ENCODE measurements at regions not wholly inside any gene's neighbourhood (a gene's known extent, or its start where the extent isn't known, plus 50 kb on each side); places are given as distances from the start of the nearest gene placed in this dataset.

- Mint-ChIP-seq H3K4me3 (no peak overlapping the region), H3K9me3 (no peaks in the 10 kb centered on the region), H3K27ac (no peak overlapping the region), H3K4me1 (no peaks in the 10 kb centered on the region), H3K36me3 (no peaks in the 10 kb centered on the region)
- no peak for DNase-seq (ENCODE audit: low spot score in 2 of 2)
- no peak for ATAC-seq
Observed at GRCh38 chr1:90809996-90810395, 92.9 kb upstream of the BARHL2 start.

GRCh38 chr1:90809093-90809492, 92.0 kb upstream of the BARHL2 start:
- ATAC-seq (no peak), DNase-seq (ENCODE audit: low spot score in 2 of 2) (no peak)
- Mint-ChIP-seq H3K36me3 (no peaks in the 10 kb centered on the region), H3K9me3 (no peaks in the 10 kb centered on the region), H3K4me1 (no peaks in the 10 kb centered on the region), H3K4me3 (no peak overlapping the region), H3K27ac (no peak overlapping the region)

- H3K9me3 Mint-ChIP-seq, result no peaks in the 10 kb centered on the region
- H3K36me3 Mint-ChIP-seq, result no peaks in the 10 kb centered on the region
- no peak overlapping the region for H3K27ac Mint-ChIP-seq
- DNase-seq (ENCODE audit: low spot score in 2 of 2) (no peak), ATAC-seq (no peak)
- H3K4me3 Mint-ChIP-seq, result no peak overlapping the region
- H3K4me1 Mint-ChIP-seq, result no peaks in the 10 kb centered on the region
Observed at GRCh38 chr1:90807329-90807728, 90.2 kb upstream of the BARHL2 start.

- no peak overlapping the region for H3K27ac Mint-ChIP-seq
- H3K36me3 Mint-ChIP-seq, result no peaks in the 10 kb centered on the region
- ATAC-seq (no peak), DNase-seq (ENCODE audit: low spot score in 2 of 2) (no peak)
- H3K4me1 Mint-ChIP-seq, result no peaks in the 10 kb centered on the region
- no peaks in the 10 kb centered on the region for H3K9me3 Mint-ChIP-seq
- no peak overlapping the region for H3K4me3 Mint-ChIP-seq
Observed at GRCh38 chr1:90802622-90803021, 85.5 kb upstream of the BARHL2 start.

GRCh38 chr1:90800012-90800717, 83.1 kb upstream of the BARHL2 start:
- Mint-ChIP-seq H3K9me3 (no peaks in the 10 kb centered on the region), H3K27ac (no peak overlapping the region), H3K36me3 (no peaks in the 10 kb centered on the region), H3K4me3 (no peak overlapping the region), H3K4me1 (no peaks in the 10 kb centered on the region)
- ATAC-seq, result peak; percentile 24
- DNase-seq (ENCODE audit: low spot score in 2 of 2), result no peak

GRCh38 chr1:90799326-90799725, 82.2 kb upstream of the BARHL2 start:
- Mint-ChIP-seq H3K27ac (no peak overlapping the region), H3K36me3 (no peaks in the 10 kb centered on the region), H3K4me3 (no peak overlapping the region), H3K9me3 (no peaks in the 10 kb centered on the region), H3K4me1 (no peaks in the 10 kb centered on the region)
- ATAC-seq (no peak), DNase-seq (ENCODE audit: low spot score in 2 of 2) (no peak)

GRCh38 chr1:90798883-90799282, 81.8 kb upstream of the BARHL2 start:
- Mint-ChIP-seq H3K36me3 (no peaks in the 10 kb centered on the region), H3K4me3 (no peak overlapping the region), H3K4me1 (no peaks in the 10 kb centered on the region), H3K27ac (no peak overlapping the region), H3K9me3 (no peaks in the 10 kb centered on the region)
- DNase-seq (ENCODE audit: low spot score in 2 of 2), result no peak
- no peak for ATAC-seq

GRCh38 chr1:90798344-90798743, 81.2 kb upstream of the BARHL2 start:
- Mint-ChIP-seq H3K9me3 (no peaks in the 10 kb centered on the region), H3K27ac (no peak overlapping the region), H3K36me3 (no peaks in the 10 kb centered on the region), H3K4me3 (no peak overlapping the region), H3K4me1 (no peaks in the 10 kb centered on the region)
- no peak for ATAC-seq
- DNase-seq (ENCODE audit: low spot score in 2 of 2), result no peak

GRCh38 chr1:90795431-90795830, 78.3 kb upstream of the BARHL2 start:
- no peak overlapping the region for H3K27ac Mint-ChIP-seq
- no peaks in the 10 kb centered on the region for H3K9me3 Mint-ChIP-seq
- no peaks in the 10 kb centered on the region for H3K36me3 Mint-ChIP-seq
- no peaks in the 10 kb centered on the region for H3K4me1 Mint-ChIP-seq
- ATAC-seq (no peak), DNase-seq (ENCODE audit: low spot score in 2 of 2) (no peak)
- no peak overlapping the region for H3K4me3 Mint-ChIP-seq

- Mint-ChIP-seq H3K27ac (no peak overlapping the region), H3K4me1 (no peaks in the 10 kb centered on the region), H3K4me3 (no peak overlapping the region), H3K9me3 (peaks cover 3% of the 10 kb centered on the region), H3K36me3 (no peaks in the 10 kb centered on the region)
- DNase-seq (ENCODE audit: low spot score in 2 of 2), result no peak
- ATAC-seq, result no peak
Observed at GRCh38 chr1:90786709-90787108, 69.6 kb upstream of the BARHL2 start.

- Mint-ChIP-seq H3K9me3 (no peaks in the 10 kb centered on the region), H3K36me3 (no peaks in the 10 kb centered on the region), H3K27ac (no peak overlapping the region), H3K4me3 (no peak overlapping the region), H3K4me1 (no peaks in the 10 kb centered on the region)
- ATAC-seq, result no peak
- no peak for DNase-seq (ENCODE audit: low spot score in 2 of 2)
Observed at GRCh38 chr1:90784186-90784847, 67.2 kb upstream of the BARHL2 start.

GRCh38 chr1:90783181-90783580, 66.1 kb upstream of the BARHL2 start:
- Mint-ChIP-seq H3K4me1 (peaks cover 4% of the 10 kb centered on the region), H3K27ac (no peak overlapping the region), H3K9me3 (no peaks in the 10 kb centered on the region), H3K4me3 (no peak overlapping the region), H3K36me3 (no peaks in the 10 kb centered on the region)
- ATAC-seq (no peak), DNase-seq (ENCODE audit: low spot score in 2 of 2) (no peak)

GRCh38 chr1:90782046-90782445, 64.9 kb upstream of the BARHL2 start:
- no peak for ATAC-seq
- H3K4me1 Mint-ChIP-seq, result peaks cover 7% of the 10 kb centered on the region

GRCh38 chr1:90781534-90781933, 64.4 kb upstream of the BARHL2 start:
- Mint-ChIP-seq H3K4me1 (peaks cover 7% of the 10 kb centered on the region), H3K4me3 (no peak overlapping the region), H3K9me3 (no peaks in the 10 kb centered on the region), H3K36me3 (no peaks in the 10 kb centered on the region), H3K27ac (no peak overlapping the region)
- ATAC-seq (no peak), DNase-seq (ENCODE audit: low spot score in 2 of 2) (no peak)

More at GRCh38 chr1:90782046-90782445, 64.9 kb upstream of the BARHL2 start:
- Mint-ChIP-seq H3K27ac (no peak overlapping the region), H3K9me3 (no peaks in the 10 kb centered on the region), H3K36me3 (no peaks in the 10 kb centered on the region), H3K4me3 (no peak overlapping the region)
- no peak for DNase-seq (ENCODE audit: low spot score in 2 of 2)

GRCh38 chr1:90780981-90781380, 63.9 kb upstream of the BARHL2 start:
- ATAC-seq, result no peak
- Mint-ChIP-seq H3K9me3 (no peaks in the 10 kb centered on the region), H3K27ac (no peak overlapping the region), H3K4me3 (no peak overlapping the region), H3K36me3 (no peaks in the 10 kb centered on the region), H3K4me1 (peaks cover 7% of the 10 kb centered on the region)
- DNase-seq (ENCODE audit: low spot score in 2 of 2), result no peak

- ATAC-seq, result peak; percentile 62
- no peak overlapping the region for H3K27ac Mint-ChIP-seq
- H3K4me1 Mint-ChIP-seq, result peaks cover 7% of the 10 kb centered on the region
- H3K36me3 Mint-ChIP-seq, result no peaks in the 10 kb centered on the region
- H3K4me3 Mint-ChIP-seq, result no peak overlapping the region
- no peaks in the 10 kb centered on the region for H3K9me3 Mint-ChIP-seq
- DNase-seq (ENCODE audit: low spot score in 2 of 2), result no peak
Observed at GRCh38 chr1:90779573-90779972, 62.5 kb upstream of the BARHL2 start.

Measured in stimulated activated effector memory CD8-positive, alpha-beta T cell treated with anti-CD3 and anti-CD28 coated beads, Interleukin-12 subunit alpha, Interleukin-12 subunit beta, amount 100 ng/mL, for 72 hours (primary cell).